HG03064 (cell line): ENCODE measurements at regions not wholly inside any gene's neighbourhood (a gene's known extent, or its start where the extent isn't known, plus 50 kb on each side); places are given as distances from the start of the nearest gene placed in this dataset.

Experiments
- ATAC-seq: cut with Tn5 transposase; IDR thresholded peaks from one replicate; pipeline ENCODE4 v1.9.1; 2021; ENCODE audit warnings: low read depth; ENCODE audit not compliant: unreplicated experiment

- ATAC-seq, result no peak
Measured at GRCh38 chr14:73783107-73783727, 68.4 kb upstream of the PTGR2 start.

GRCh38 chr14:73782623-73783022 lies 68.4 kb upstream of the PNMA1 start:
- ATAC-seq, result no peak

- ATAC-seq, result no peak
Measured at GRCh38 chr14:73780896-73781295, 66.7 kb upstream of the PNMA1 start.

DNA sequence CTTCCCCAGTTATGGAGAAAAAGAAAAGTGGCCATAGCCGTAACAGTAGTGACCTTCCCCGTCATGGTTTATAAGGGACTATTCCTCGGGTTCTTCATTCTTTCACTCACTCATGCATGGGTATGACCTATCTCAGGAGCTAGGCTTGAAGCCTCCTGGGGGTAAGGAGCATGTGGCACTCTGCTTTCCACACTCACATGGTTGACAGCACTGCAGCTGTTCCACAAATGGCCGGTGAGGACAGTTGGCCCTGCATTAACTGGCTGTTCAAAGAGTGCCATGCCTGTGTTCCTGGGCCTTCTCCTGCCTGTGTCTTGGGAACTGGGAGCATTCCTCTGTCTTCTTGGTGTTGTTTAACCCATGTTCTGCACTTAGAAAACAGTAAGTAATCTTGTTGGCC lies 66.2 kb upstream of the PNMA1 start:
- no peak for ATAC-seq

GRCh38 chr14:73778736-73779135 lies 64.6 kb upstream of the PNMA1 start:
- no peak for ATAC-seq

GRCh38 chr14:73777420-73777819 lies 63.2 kb upstream of the PNMA1 start:
- no peak for ATAC-seq

- no peak for ATAC-seq
Measured at GRCh38 chr14:73776194-73776537, 62.0 kb upstream of the PNMA1 start.

- ATAC-seq, result no peak
Measured at GRCh38 chr14:73775339-73776193, 61.4 kb upstream of the PNMA1 start.

GRCh38 chr14:73774671-73775070 lies 60.5 kb upstream of the PNMA1 start:
- no peak for ATAC-seq

DNA sequence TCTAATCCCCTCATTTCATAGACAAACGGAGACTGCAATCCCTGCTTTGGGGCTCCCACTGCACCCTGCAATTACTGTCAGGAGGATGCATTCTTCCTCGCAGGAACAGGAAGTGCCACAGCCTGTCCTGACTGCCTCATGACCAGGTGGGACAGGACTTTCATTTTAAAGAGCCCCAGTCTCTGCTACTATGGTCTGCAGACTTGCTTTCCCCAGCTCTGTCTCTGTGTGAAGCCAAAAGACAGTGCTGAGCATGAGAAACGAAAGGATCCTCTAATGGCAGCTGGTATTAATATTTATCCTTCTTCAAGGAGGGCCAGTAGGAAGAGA lies 60.0 kb upstream of the PNMA1 start:
- no peak for ATAC-seq

DNA sequence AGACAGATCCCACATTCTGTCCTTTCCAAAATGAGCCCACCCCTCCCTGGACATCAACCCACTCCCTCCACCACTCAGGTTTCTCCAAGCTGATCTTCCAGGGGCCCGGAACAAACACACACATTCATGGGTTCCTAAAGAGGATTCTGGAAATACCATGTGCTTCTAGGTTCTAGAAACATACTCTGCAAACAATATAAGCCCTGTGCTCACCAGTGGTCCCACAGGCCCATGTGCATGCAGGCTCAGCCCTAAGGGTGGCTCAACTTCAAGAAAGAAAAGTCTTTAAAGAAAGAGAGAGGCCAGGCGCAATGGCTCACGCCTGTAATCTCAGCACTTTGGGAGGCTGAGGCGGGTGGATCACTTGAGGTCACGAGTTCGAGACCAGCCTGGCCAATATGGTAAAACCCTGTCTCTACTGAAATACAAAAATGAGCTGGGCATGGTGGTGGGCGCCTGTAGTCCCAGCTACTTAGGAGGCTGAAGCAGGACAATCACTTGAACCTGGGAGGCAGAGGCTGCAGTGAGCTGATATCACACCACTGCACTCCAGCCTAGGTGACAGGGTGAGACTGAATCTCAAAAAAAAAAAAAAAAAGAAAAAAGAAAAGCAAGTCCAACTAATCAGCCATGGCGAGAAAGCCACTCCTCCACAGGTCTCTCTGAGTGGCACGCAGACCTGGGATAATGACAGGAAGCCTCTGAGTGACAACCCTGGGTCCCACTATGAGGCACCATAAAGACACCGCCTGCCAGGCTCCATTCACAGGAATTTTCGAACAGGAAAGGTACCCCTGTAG lies 59.5 kb upstream of the PNMA1 start:
- ATAC-seq, result no peak

GRCh38 chr14:73771848-73772638 lies 57.9 kb upstream of the PNMA1 start:
- no peak for ATAC-seq

DNA sequence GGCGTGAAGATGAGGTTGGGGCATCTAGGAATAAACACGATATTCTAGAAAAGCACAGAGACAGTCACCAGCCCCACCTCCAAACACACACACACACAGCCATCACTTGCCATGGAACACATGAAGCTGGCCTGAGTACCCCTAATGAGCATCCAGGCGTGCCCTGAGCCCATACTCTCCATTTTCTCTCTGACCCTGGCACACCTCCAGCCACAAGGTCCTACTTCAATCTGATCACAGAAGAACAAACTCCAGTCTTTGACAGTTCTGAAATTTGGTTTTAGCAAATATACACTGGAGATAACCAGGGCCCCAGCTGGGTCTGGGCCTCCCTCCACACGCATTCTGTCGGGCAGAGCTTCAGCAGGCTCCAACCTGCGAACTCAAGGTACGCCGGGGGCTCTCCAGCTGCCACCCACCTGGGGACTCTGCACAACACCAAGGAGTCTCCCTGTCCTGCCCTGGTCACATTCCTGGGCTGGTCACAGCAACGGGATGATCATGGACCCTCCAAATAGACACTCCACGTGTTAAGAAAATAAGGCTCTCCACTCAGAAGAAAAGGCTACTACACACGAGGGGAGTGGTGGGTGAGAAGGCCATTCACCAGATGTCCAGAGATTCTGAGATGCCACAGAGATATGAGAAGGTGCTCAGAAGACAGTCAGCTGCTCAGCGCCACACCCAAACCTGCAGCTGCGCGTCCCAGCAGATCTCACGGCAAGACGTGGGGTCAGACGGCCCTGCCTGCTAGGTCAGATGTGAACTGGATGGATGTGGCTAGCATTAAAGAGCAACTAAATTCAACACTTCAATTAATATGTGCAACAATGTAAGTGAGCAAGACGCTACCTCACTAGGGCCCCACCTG lies 57.0 kb upstream of the PNMA1 start:
- no peak for ATAC-seq

DNA sequence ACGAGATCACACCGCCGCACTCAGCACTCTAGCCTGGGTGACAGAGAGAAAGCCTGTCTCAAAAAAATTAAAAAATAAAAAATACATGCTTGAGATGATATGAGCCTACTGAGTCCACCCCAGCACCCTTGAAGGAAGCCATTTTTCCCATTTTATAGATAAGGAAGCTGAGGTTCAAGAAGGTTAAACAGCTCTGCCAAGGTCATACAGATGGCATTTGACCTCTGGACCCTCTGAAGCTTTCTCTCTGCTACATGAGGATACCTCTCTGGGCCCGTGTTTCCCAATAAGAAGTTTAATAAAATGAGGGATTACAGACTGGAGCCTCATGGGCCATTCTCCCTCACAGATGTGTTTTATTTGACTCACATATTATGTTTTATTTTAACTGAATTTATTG lies 53.9 kb upstream of the PNMA1 start:
- no peak for ATAC-seq

- ATAC-seq, result no peak
Measured at GRCh38 chr14:73764406-73765280, 50.5 kb upstream of the PNMA1 start.
